ENCODE measurements at regions not wholly inside any gene's neighbourhood (a gene's known extent, or its start where the extent isn't known, plus 50 kb on each side); places are given as distances from the start of the nearest gene placed in this dataset.

GRCh38 chr18:64650068-64650467, 501.2 kb upstream of the LINC00305 start:
- no peak for TF ChIP-seq CTCF (conservative IDR thresholded peaks at IDR 0.05; ENCODE audit: low read depth, low read length)
- DNase-seq (ENCODE audit: low read depth): no peak
- no peak overlapping the region for H3K4me3 ChIP-seq (ENCODE audit: low read depth, low read length)

- DNase-seq (ENCODE audit: low read depth): no peak
- H3K4me3 ChIP-seq (ENCODE audit: low read depth, low read length): no peak overlapping the region
- TF ChIP-seq CTCF (conservative IDR thresholded peaks at IDR 0.05; ENCODE audit: low read depth, low read length): no peak
Observed at GRCh38 chr18:64645753-64646152, 496.9 kb upstream of the LINC00305 start.

GRCh38 chr18:64639536-64639935, 490.6 kb upstream of the LINC00305 start:
- H3K4me3 ChIP-seq (ENCODE audit: low read depth, low read length): no peak overlapping the region
- DNase-seq (ENCODE audit: low read depth): no peak
- no peak for TF ChIP-seq CTCF (conservative IDR thresholded peaks at IDR 0.05; ENCODE audit: low read depth, low read length)

- DNase-seq (ENCODE audit: low read depth): no peak
- no peak overlapping the region for H3K4me3 ChIP-seq (ENCODE audit: low read depth, low read length)
- TF ChIP-seq CTCF (conservative IDR thresholded peaks at IDR 0.05; ENCODE audit: low read depth, low read length): no peak
Observed at GRCh38 chr18:64620971-64621560, 472.2 kb upstream of the LINC00305 start.

GRCh38 chr18:64618390-64618789, 469.5 kb upstream of the LINC00305 start:
- TF ChIP-seq CTCF (conservative IDR thresholded peaks at IDR 0.05; ENCODE audit: low read depth, low read length): no peak
- no peak for DNase-seq (ENCODE audit: low read depth)
- no peak overlapping the region for H3K4me3 ChIP-seq (ENCODE audit: low read depth, low read length)

GRCh38 chr18:64615021-64615420, 466.1 kb upstream of the LINC00305 start:
- no peak overlapping the region for H3K4me3 ChIP-seq (ENCODE audit: low read depth, low read length)
- DNase-seq (ENCODE audit: low read depth): no peak
- TF ChIP-seq CTCF (conservative IDR thresholded peaks at IDR 0.05; ENCODE audit: low read depth, low read length): no peak

- DNase-seq (ENCODE audit: low read depth): no peak
- TF ChIP-seq CTCF (conservative IDR thresholded peaks at IDR 0.05; ENCODE audit: low read depth, low read length): no peak
- H3K4me3 ChIP-seq (ENCODE audit: low read depth, low read length): no peak overlapping the region
Observed at GRCh38 chr18:64614446-64614845, 465.6 kb upstream of the LINC00305 start.

Measured in choroid plexus epithelial cell (primary cell).